ENCODE measurements at regions not wholly inside any gene's neighbourhood (a gene's known extent, or its start where the extent isn't known, plus 50 kb on each side); places are given as distances from the start of the nearest gene placed in this dataset.

DNA sequence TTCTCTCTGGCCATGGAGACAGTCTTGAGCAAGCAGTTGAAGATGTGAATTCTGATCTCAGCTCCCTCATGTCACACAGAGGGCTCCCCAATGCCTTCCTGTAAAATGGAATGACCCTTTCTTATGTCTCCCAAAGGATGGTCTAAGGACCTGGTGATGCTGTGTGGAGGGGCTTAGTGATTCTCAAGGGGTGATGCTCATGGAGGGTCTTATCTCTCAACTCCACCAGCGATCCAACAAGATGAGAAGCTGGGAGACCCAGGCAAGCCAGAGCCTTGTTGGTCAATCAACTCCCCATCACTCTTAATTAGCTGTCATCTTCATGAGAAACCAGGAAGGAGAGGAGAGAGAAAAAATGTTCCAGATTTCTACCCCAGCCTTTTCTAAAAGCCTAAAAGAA is 78.0 kb upstream of the SORCS3 start:
- Histone ChIP-seq H4K91ac (ENCODE audit: low read depth, low read length, poor library complexity) (no peak overlapping the region), H3K18ac (ENCODE audit: low read length) (no peak overlapping the region), H2BK5ac (ENCODE audit: low read length) (no peak overlapping the region), H3K4me1 (ENCODE audit: control insufficient read depth in 2 of 2, insufficient read depth in 1 of 2, low read depth in 1 of 2, low read length in 2 of 2) (no peaks in the 10 kb centered on the region), H2BK120ac (ENCODE audit: low read depth, low read length) (no peak overlapping the region), H3K4me3 (ENCODE audit: low read length in 2 of 2) (no peak overlapping the region), H3K79me1 (ENCODE audit: low read depth, low read length) (no peaks in the 10 kb centered on the region), H3K9ac (ENCODE audit: low read depth, low read length, poor library complexity) (no peak overlapping the region), H3K4ac (ENCODE audit: low read length) (no peak overlapping the region), H2BK12ac (ENCODE audit: low read length) (no peak overlapping the region), H3K4me2 (ENCODE audit: insufficient read depth, low read length, poor library complexity, severe bottlenecking) (no peak overlapping the region), H3K27me3 (ENCODE audit: control insufficient read depth in 3 of 3, insufficient read depth in 3 of 3, low read depth in 1 of 3, low read length in 3 of 3) (no peaks in the 10 kb centered on the region), H3K14ac (ENCODE audit: low read length) (no peak overlapping the region), H3K27ac (replicated peaks; ENCODE audit: low read length) (no peak overlapping the region), H2AFZ (ENCODE audit: low read length) (no peak overlapping the region), H2AK5ac (ENCODE audit: low read depth, low read length) (no peak overlapping the region), H3K23ac (ENCODE audit: low read depth, low read length, poor library complexity) (no peak overlapping the region), H3K9me3 (replicated peaks in 1 of 2; ENCODE audit: control insufficient read depth in 2 of 2, insufficient read depth in 1 of 2, low read depth in 1 of 2, low read length in 2 of 2) (no peaks in the 10 kb centered on the region), H2BK15ac (ENCODE audit: low read length) (no peak overlapping the region), H3K36me3 (replicated peaks in 1 of 2; ENCODE audit: control insufficient read depth in 2 of 2, insufficient read depth in 2 of 2, low read length in 2 of 2) (no peaks in the 10 kb centered on the region), H4K8ac (ENCODE audit: low read depth, low read length) (no peak overlapping the region)
- no peak for DNase-seq (ENCODE audit: low spot score)
- no CpG with 5 or more reads among the region's 1 CpG for WGBS, 2 donors (ENCODE audit: extremely low coverage in 2 of 2, insufficient read length in 2 of 2, insufficient replicate concordance in 1 of 2)

DNA sequence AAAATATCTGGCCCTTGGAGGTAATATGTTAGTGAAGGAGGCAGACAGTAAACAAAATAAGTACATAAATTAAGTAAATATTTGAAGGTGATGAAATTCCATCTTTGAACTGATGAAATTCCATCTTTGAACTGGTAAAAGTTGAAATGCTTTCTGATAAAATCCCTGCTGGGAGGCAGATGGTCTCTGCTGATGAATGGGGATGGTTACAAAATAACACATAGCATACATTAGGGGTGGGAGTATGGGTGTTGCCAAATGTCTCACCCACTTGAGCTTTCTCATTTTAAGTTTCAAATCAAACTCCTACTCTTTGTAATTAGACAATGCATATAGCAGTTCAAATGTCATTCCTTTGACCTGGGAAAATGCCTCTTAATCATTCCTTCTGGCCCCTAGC is 77.5 kb upstream of the SORCS3 start:
- Histone ChIP-seq H2AFZ (ENCODE audit: low read length) (no peak overlapping the region), H3K18ac (ENCODE audit: low read length) (no peak overlapping the region), H3K4me1 (ENCODE audit: control insufficient read depth in 2 of 2, insufficient read depth in 1 of 2, low read depth in 1 of 2, low read length in 2 of 2) (no peaks in the 10 kb centered on the region), H3K4me3 (ENCODE audit: low read length in 2 of 2) (no peak overlapping the region), H4K91ac (ENCODE audit: low read depth, low read length, poor library complexity) (no peak overlapping the region), H3K23ac (ENCODE audit: low read depth, low read length, poor library complexity) (no peak overlapping the region), H2BK5ac (ENCODE audit: low read length) (no peak overlapping the region), H3K36me3 (replicated peaks in 1 of 2; ENCODE audit: control insufficient read depth in 2 of 2, insufficient read depth in 2 of 2, low read length in 2 of 2) (no peaks in the 10 kb centered on the region), H3K27me3 (ENCODE audit: control insufficient read depth in 3 of 3, insufficient read depth in 3 of 3, low read depth in 1 of 3, low read length in 3 of 3) (no peaks in the 10 kb centered on the region), H3K79me1 (ENCODE audit: low read depth, low read length) (no peaks in the 10 kb centered on the region), H2BK120ac (ENCODE audit: low read depth, low read length) (no peak overlapping the region), H2BK15ac (ENCODE audit: low read length) (no peak overlapping the region), H2AK5ac (ENCODE audit: low read depth, low read length) (no peak overlapping the region), H3K4me2 (ENCODE audit: insufficient read depth, low read length, poor library complexity, severe bottlenecking) (no peak overlapping the region), H3K9ac (ENCODE audit: low read depth, low read length, poor library complexity) (no peak overlapping the region), H3K27ac (replicated peaks; ENCODE audit: low read length) (no peak overlapping the region), H3K4ac (ENCODE audit: low read length) (no peak overlapping the region), H4K8ac (ENCODE audit: low read depth, low read length) (no peak overlapping the region), H3K9me3 (replicated peaks in 1 of 2; ENCODE audit: control insufficient read depth in 2 of 2, insufficient read depth in 1 of 2, low read depth in 1 of 2, low read length in 2 of 2) (no peaks in the 10 kb centered on the region), H3K14ac (ENCODE audit: low read length) (no peak overlapping the region), H2BK12ac (ENCODE audit: low read length) (no peak overlapping the region)
- DNase-seq (ENCODE audit: low spot score): no peak

DNA sequence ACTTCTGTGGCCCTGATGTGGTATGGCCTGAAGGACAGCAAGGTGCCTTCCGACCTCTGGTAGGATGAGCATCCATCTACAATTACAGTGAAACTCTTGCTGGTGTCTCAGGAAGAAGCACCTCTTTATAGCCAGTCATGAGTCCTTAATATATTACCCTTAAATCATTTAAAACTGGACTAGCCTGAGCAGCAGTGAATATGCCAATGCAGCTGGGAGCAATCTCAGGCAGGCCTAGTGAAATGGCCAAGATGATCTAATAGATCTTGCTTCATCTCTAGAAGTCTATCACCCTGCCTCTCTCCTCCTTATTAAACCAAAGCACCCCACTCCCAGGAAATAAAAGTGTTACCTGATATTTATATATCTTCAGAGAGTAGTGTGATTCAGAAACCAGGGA is 66.7 kb upstream of the SORCS3 start:
- Histone ChIP-seq H2BK120ac (ENCODE audit: low read depth, low read length) (no peak overlapping the region), H2AFZ (ENCODE audit: low read length) (no peak overlapping the region), H2BK12ac (ENCODE audit: low read length) (no peak overlapping the region), H3K23ac (ENCODE audit: low read depth, low read length, poor library complexity) (no peak overlapping the region), H3K18ac (ENCODE audit: low read length) (no peak overlapping the region), H3K4me3 (ENCODE audit: low read length in 2 of 2) (no peak overlapping the region), H2BK5ac (ENCODE audit: low read length) (no peak overlapping the region), H3K4me1 (ENCODE audit: control insufficient read depth in 2 of 2, insufficient read depth in 1 of 2, low read depth in 1 of 2, low read length in 2 of 2) (peaks cover 0 to 1% of the 10 kb centered on the region in 2 donors), H3K36me3 (replicated peaks in 1 of 2; ENCODE audit: control insufficient read depth in 2 of 2, insufficient read depth in 2 of 2, low read length in 2 of 2) (no peaks in the 10 kb centered on the region), H2AK5ac (ENCODE audit: low read depth, low read length) (no peak overlapping the region), H3K14ac (ENCODE audit: low read length) (no peak overlapping the region), H3K27ac (replicated peaks; ENCODE audit: low read length) (no peak overlapping the region), H4K8ac (ENCODE audit: low read depth, low read length) (no peak overlapping the region), H3K9me3 (replicated peaks in 1 of 2; ENCODE audit: control insufficient read depth in 2 of 2, insufficient read depth in 1 of 2, low read depth in 1 of 2, low read length in 2 of 2) (no peaks in the 10 kb centered on the region), H3K79me1 (ENCODE audit: low read depth, low read length) (no peaks in the 10 kb centered on the region), H4K91ac (ENCODE audit: low read depth, low read length, poor library complexity) (no peak overlapping the region), H2BK15ac (ENCODE audit: low read length) (no peak overlapping the region), H3K4me2 (ENCODE audit: insufficient read depth, low read length, poor library complexity, severe bottlenecking) (no peak overlapping the region), H3K4ac (ENCODE audit: low read length) (no peak overlapping the region), H3K9ac (ENCODE audit: low read depth, low read length, poor library complexity) (no peak overlapping the region), H3K27me3 (ENCODE audit: control insufficient read depth in 3 of 3, insufficient read depth in 3 of 3, low read depth in 1 of 3, low read length in 3 of 3) (no peaks in the 10 kb centered on the region)
- DNase-seq (ENCODE audit: low spot score): no peak
- no CpG with 5 or more reads among the region's 1 CpG for WGBS, 2 donors (ENCODE audit: extremely low coverage in 2 of 2, insufficient read length in 2 of 2, insufficient replicate concordance in 1 of 2)

DNA sequence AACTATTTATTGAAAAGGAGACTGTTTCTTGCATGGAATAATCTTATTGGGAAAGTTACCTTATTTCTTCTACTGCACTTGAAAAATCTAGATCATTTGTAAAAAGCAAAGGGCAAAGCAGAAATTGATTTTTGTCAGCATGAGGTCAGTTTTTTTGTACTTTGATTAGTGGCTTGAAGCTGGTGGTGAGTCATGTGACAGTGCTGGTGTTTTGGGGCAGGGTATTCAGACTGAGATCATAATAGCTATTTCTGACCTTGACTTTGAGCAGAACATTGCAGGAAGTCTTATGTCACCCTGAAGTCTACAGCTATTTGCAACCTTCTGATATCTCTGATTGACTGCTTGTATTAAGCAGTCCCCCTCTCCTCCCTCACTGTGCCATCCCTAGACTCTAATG is 66.3 kb upstream of the SORCS3 start:
- no peak overlapping the region for H3K4me3 ChIP-seq (ENCODE audit: low read length in 2 of 2)
- H3K9me3 ChIP-seq (replicated peaks in 1 of 2; ENCODE audit: control insufficient read depth in 2 of 2, insufficient read depth in 1 of 2, low read depth in 1 of 2, low read length in 2 of 2): no peaks in the 10 kb centered on the region
- H2BK15ac ChIP-seq (ENCODE audit: low read length): no peak overlapping the region
- DNase-seq (ENCODE audit: low spot score): no peak
- H3K79me1 ChIP-seq (ENCODE audit: low read depth, low read length): no peaks in the 10 kb centered on the region
- no peak overlapping the region for H2BK120ac ChIP-seq (ENCODE audit: low read depth, low read length)
- H4K91ac ChIP-seq (ENCODE audit: low read depth, low read length, poor library complexity): no peak overlapping the region
- H2BK12ac ChIP-seq (ENCODE audit: low read length): no peak overlapping the region
- H3K36me3 ChIP-seq (replicated peaks in 1 of 2; ENCODE audit: control insufficient read depth in 2 of 2, insufficient read depth in 2 of 2, low read length in 2 of 2): no peaks in the 10 kb centered on the region
- H3K23ac ChIP-seq (ENCODE audit: low read depth, low read length, poor library complexity): no peak overlapping the region
- H3K27ac ChIP-seq (replicated peaks; ENCODE audit: low read length): no peak overlapping the region
- no peak overlapping the region for H3K4ac ChIP-seq (ENCODE audit: low read length)
- no peak overlapping the region for H2AFZ ChIP-seq (ENCODE audit: low read length)
- H3K18ac ChIP-seq (ENCODE audit: low read length): no peak overlapping the region
- H3K4me1 ChIP-seq (ENCODE audit: control insufficient read depth in 2 of 2, insufficient read depth in 1 of 2, low read depth in 1 of 2, low read length in 2 of 2): peaks cover 0 to 1% of the 10 kb centered on the region in 2 donors
- H2AK5ac ChIP-seq (ENCODE audit: low read depth, low read length): no peak overlapping the region
- H3K27me3 ChIP-seq (ENCODE audit: control insufficient read depth in 3 of 3, insufficient read depth in 3 of 3, low read depth in 1 of 3, low read length in 3 of 3): no peaks in the 10 kb centered on the region
- H3K9ac ChIP-seq (ENCODE audit: low read depth, low read length, poor library complexity): no peak overlapping the region
- no peak overlapping the region for H2BK5ac ChIP-seq (ENCODE audit: low read length)
- no peak overlapping the region for H4K8ac ChIP-seq (ENCODE audit: low read depth, low read length)
- H3K14ac ChIP-seq (ENCODE audit: low read length): no peak overlapping the region
- H3K4me2 ChIP-seq (ENCODE audit: insufficient read depth, low read length, poor library complexity, severe bottlenecking): no peak overlapping the region

Measured in neuronal stem cell (in vitro differentiated cells).